HL-60 (cell line): ENCODE measurements at regions not wholly inside any gene's neighbourhood (a gene's known extent, or its start where the extent isn't known, plus 50 kb on each side); places are given as distances from the start of the nearest gene placed in this dataset.

Experiments
- CTCF ChIP-seq: IDR thresholded peaks from one replicate; pipeline ENCODE4 v1.5.1; 2011; ENCODE audit warnings: low read length, control low read depth, inconsistent platforms; ENCODE audit not compliant: insufficient read depth
- GABPA ChIP-seq: IDR thresholded peaks from 2 replicates; pipeline ENCODE4 v1.6.1; 2012; ENCODE audit warnings: low read depth
- POLR2AphosphoS5 ChIP-seq: IDR thresholded peaks from 2 replicates; pipeline ENCODE4 v1.6.1; 2012; ENCODE audit warnings: low read depth
- SPI1 ChIP-seq: IDR thresholded peaks from 2 replicates; pipeline ENCODE4 v1.6.1; 2012; ENCODE audit warnings: low read depth, mild to moderate bottlenecking, borderline replicate concordance

DNA sequence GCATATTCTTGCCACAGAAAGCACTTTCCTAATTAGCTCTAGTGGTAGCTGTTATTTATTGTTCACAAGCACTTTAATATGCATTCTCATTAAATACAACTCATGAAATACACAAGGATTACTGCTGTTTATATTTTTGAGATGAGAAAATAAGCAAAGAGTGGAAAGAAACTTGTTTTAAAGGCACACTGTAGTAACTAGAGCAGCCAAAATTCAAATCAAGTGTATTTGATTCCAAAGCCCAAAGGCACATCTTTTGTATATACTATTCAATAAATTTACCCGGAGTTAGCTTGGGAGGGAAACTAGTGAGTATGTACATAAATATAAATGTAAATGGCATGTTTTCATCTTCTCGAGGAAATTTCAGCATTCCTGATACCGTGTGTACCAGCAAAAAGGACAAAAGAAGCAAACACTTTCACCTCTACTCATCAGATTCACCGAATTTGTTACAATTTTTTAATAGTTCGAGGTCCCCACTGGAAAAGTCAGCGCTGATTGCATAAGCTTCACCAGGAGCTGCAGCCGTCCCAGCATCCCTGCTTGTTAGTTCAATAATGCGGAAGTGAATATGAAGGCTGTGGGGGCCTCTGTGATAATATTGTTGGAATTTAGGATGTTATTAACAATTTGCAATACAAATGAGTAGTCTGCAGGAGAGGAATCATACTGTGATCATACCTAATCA is 371.6 kb upstream of the MON1B start:
- TF ChIP-seq POLR2AphosphoS5 (no peak), GABPA (no peak), SPI1 (no peak), CTCF (no peak)
